BE2C (cell line): ENCODE measurements at regions not wholly inside any gene's neighbourhood (a gene's known extent, or its start where the extent isn't known, plus 50 kb on each side); places are given as distances from the start of the nearest gene placed in this dataset.

Experiments
- DNase-seq: peaks from one replicate; pipeline ENCODE4 v3.0.0-alpha.2; 2020
- H3K27me3 ChIP-seq: fragments of 250-450 bp; sonication (Bioruptor Pico); 2 replicates; pipeline ENCODE4 v1.5.1; 2020; ENCODE audit warnings: mild to moderate bottlenecking
- H3K36me3 ChIP-seq: fragments of 250-450 bp; sonication (Bioruptor Pico); 2 replicates; pipeline ENCODE4 v1.5.1; 2020; ENCODE audit warnings: mild to moderate bottlenecking
- H3K4me1 ChIP-seq: fragments of 250-450 bp; sonication (Bioruptor Pico); 2 replicates; pipeline ENCODE4 v1.5.1; 2020
- H3K4me3 ChIP-seq: 2 replicates; pipeline ENCODE4 v1.5.1; 2011; ENCODE audit warnings: low read depth, low read length
- H3K9me3 ChIP-seq: fragments of 250-450 bp; sonication (Bioruptor Pico); 2 replicates; pipeline ENCODE4 v1.5.1; 2020
- TF ChIP-seq, protein P1 (sequence below): IDR thresholded peaks from 2 replicates; pipeline ENCODE4 v1.5.1; 2012; ENCODE audit warnings: mild to moderate bottlenecking, low read depth, low read length

DNA sequence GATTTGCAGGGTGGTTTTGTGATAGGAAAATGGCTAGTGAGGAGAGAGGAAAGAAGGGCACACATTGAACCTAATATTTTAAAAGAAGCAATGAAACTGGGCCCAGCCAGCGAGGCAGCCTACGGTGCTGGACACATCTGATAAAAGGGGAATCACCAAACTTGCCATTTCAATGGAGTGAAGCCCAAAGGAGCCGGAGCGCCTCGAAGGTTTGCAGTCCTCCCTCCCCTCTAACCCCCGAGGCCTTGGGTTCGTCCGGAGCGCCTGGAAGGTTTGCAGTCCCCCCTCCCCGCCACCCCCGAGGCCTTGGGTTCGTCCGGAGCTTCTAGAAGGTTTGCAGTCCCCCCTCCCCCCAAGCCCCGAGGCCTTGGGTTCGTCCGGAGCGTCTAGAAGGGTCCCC, 132.6 kb downstream of the TENT4A start:
- H3K9me3 ChIP-seq, result no peaks in the 10 kb centered on the region
- no peaks in the 10 kb centered on the region for H3K36me3 ChIP-seq
- TF ChIP-seq, protein P1, sequence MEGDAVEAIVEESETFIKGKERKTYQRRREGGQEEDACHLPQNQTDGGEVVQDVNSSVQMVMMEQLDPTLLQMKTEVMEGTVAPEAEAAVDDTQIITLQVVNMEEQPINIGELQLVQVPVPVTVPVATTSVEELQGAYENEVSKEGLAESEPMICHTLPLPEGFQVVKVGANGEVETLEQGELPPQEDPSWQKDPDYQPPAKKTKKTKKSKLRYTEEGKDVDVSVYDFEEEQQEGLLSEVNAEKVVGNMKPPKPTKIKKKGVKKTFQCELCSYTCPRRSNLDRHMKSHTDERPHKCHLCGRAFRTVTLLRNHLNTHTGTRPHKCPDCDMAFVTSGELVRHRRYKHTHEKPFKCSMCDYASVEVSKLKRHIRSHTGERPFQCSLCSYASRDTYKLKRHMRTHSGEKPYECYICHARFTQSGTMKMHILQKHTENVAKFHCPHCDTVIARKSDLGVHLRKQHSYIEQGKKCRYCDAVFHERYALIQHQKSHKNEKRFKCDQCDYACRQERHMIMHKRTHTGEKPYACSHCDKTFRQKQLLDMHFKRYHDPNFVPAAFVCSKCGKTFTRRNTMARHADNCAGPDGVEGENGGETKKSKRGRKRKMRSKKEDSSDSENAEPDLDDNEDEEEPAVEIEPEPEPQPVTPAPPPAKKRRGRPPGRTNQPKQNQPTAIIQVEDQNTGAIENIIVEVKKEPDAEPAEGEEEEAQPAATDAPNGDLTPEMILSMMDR, result no peak
- 0 out of 2 replicates have a peak, but pooled peaks cover 10% of the 10 kb centered on the region for H3K27me3 ChIP-seq
- no peak overlapping the region for H3K4me3 ChIP-seq
- H3K4me1 ChIP-seq, result no peaks in the 10 kb centered on the region
- no peak for DNase-seq

GRCh38 chr5:6847870-6848269, 134.6 kb downstream of the TENT4A start:
- no peak for DNase-seq

GRCh38 chr5:6849316-6850105, 136.3 kb downstream of the TENT4A start:
- no peak overlapping the region for H3K4me3 ChIP-seq
- H3K4me1 ChIP-seq, result no peaks in the 10 kb centered on the region
- no peaks in the 10 kb centered on the region for H3K9me3 ChIP-seq
- TF ChIP-seq, protein P1, result no peak
- H3K27me3 ChIP-seq, result no peaks in the 10 kb centered on the region
- no peaks in the 10 kb centered on the region for H3K36me3 ChIP-seq
- no peak for DNase-seq

More at GRCh38 chr5:6847870-6848269, 134.6 kb downstream of the TENT4A start:
- H3K27me3 ChIP-seq, result 0 out of 2 replicates have a peak, but pooled peaks cover 4% of the 10 kb centered on the region
- TF ChIP-seq, protein P1, result no peak
- H3K4me1 ChIP-seq, result no peaks in the 10 kb centered on the region
- no peak overlapping the region for H3K4me3 ChIP-seq
- no peaks in the 10 kb centered on the region for H3K9me3 ChIP-seq
- H3K36me3 ChIP-seq, result no peaks in the 10 kb centered on the region

GRCh38 chr5:6850106-6850432, 136.8 kb downstream of the TENT4A start:
- H3K36me3 ChIP-seq, result no peaks in the 10 kb centered on the region
- no peaks in the 10 kb centered on the region for H3K27me3 ChIP-seq
- H3K9me3 ChIP-seq, result no peaks in the 10 kb centered on the region
- TF ChIP-seq, protein P1, result no peak
- DNase-seq, result no peak
- no peaks in the 10 kb centered on the region for H3K4me1 ChIP-seq
- H3K4me3 ChIP-seq, result no peak overlapping the region

- DNase-seq, result no peak
- Histone ChIP-seq H3K4me1 (no peaks in the 10 kb centered on the region), H3K27me3 (no peaks in the 10 kb centered on the region), H3K4me3 (no peak overlapping the region), H3K9me3 (no peaks in the 10 kb centered on the region), H3K36me3 (no peaks in the 10 kb centered on the region)
- TF ChIP-seq, protein P1, result no peak
Measured at GRCh38 chr5:6856653-6857052, 143.4 kb downstream of the TENT4A start.

DNA sequence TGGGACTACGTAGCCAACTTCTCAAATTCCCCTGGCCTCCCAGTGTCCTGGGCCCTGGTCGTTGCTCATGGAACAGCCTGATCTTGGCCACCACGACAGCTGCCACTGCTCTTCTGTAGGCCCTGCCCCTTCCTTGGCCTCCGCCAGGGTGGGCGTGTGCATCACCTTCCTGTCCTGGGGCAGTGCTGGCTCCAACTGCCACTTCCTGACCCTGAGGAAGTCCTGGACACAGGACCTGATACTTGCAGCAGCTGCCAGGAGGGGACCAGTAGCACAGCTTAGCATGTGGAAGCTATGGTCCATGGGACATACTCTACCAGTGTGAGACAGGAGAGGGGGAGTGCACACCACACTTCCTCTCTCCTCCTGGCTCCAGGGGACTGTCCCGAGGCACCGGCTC, 145.2 kb downstream of the TENT4A start:
- DNase-seq, result no peak
- H3K4me1 ChIP-seq, result no peaks in the 10 kb centered on the region
- no peaks in the 10 kb centered on the region for H3K9me3 ChIP-seq
- no peak overlapping the region for H3K4me3 ChIP-seq
- no peaks in the 10 kb centered on the region for H3K36me3 ChIP-seq
- TF ChIP-seq, protein P1, result no peak
- no peaks in the 10 kb centered on the region; the same call in 1 of the 2 replicates for H3K27me3 ChIP-seq
